Naive B cell (primary cell): ENCODE measurements at regions not wholly inside any gene's neighbourhood (a gene's known extent, or its start where the extent isn't known, plus 50 kb on each side); places are given as distances from the start of the nearest gene placed in this dataset.

Experiments used
- ATAC-seq, 2 donors: fragments of 150-1000 bp; cut with Tn5 transposase; 2 replicates each; pipeline ENCODE4 v1.10.0; 2021; ENCODE audit warnings: low read depth in 2 of 2, mild to moderate bottlenecking in 2 of 2, moderate library complexity in 2 of 2
- DNase-seq: peaks from one replicate; pipeline ENCODE4 v3.0.0; 2022
- H3K27ac Mint-ChIP-seq, 6 donors: one replicate each; pipeline ENCODE4 v1.8.0; 2020 to 2022; ENCODE audit warnings: mild to moderate bottlenecking in 6 of 6, mixed read lengths in 6 of 6, moderate library complexity in 5 of 6, inconsistent platforms in 2 of 6
- H3K27me3 Mint-ChIP-seq, 3 donors: one replicate each; pipeline ENCODE4 v1.8.0; 2021 to 2022; ENCODE audit warnings: mixed read lengths in 3 of 3, mild to moderate bottlenecking in 1 of 3
- H3K36me3 Mint-ChIP-seq, 2 donors: one replicate each; pipeline ENCODE4 v1.8.0; 2020 to 2022; ENCODE audit warnings: mixed read lengths in 2 of 2, inconsistent platforms in 1 of 2, mild to moderate bottlenecking in 1 of 2
- H3K4me1 Mint-ChIP-seq, 3 donors: one replicate each; pipeline ENCODE4 v1.8.0; 2020 to 2022; ENCODE audit warnings: mixed read lengths in 3 of 3, inconsistent platforms in 1 of 3, mild to moderate bottlenecking in 1 of 3, moderate library complexity in 1 of 3
- H3K4me3 Mint-ChIP-seq, 8 donors: one replicate each; pipeline ENCODE4 v1.8.0; 2020 to 2022; ENCODE audit warnings: mild to moderate bottlenecking in 8 of 8, mixed read lengths in 8 of 8, moderate library complexity in 8 of 8, inconsistent platforms in 2 of 8
- H3K9me3 Mint-ChIP-seq, 7 donors: one replicate each; pipeline ENCODE4 v1.8.0; 2020 to 2022; ENCODE audit warnings: mixed read lengths in 7 of 7, mild to moderate bottlenecking in 5 of 7, inconsistent platforms in 2 of 7, moderate library complexity in 1 of 7

DNA sequence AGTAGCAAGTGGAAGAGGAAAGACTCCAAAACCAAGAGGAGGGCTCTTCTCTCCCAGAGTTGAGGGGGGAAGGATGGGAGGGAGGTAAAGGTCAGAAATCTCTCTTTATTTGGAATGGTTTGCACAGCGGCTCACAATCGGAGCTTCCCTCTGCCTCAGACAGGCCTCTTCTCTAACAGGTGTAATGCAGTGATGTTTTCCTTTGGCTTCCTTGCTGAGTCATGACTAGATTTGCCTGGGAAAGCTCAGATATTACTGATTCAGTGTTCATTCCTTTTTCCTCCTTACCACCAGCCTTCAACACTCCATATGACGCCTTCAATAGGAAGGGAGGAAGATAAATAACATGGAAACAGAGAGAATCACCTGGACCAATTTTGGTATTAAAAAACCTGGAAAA is 136.6 kb downstream of the RNF152 start:
- Mint-ChIP-seq H3K4me3 (no peak overlapping the region), H3K27me3 (no peaks in the 10 kb centered on the region), H3K27ac (no peak overlapping the region), H3K36me3 (no peaks in the 10 kb centered on the region), H3K9me3 (peaks cover 0 to 4% (median 0%) of the 10 kb centered on the region in 7 donors), H3K4me1 (no peaks in the 10 kb centered on the region)
- ATAC-seq (no peak), DNase-seq (no peak)

DNA sequence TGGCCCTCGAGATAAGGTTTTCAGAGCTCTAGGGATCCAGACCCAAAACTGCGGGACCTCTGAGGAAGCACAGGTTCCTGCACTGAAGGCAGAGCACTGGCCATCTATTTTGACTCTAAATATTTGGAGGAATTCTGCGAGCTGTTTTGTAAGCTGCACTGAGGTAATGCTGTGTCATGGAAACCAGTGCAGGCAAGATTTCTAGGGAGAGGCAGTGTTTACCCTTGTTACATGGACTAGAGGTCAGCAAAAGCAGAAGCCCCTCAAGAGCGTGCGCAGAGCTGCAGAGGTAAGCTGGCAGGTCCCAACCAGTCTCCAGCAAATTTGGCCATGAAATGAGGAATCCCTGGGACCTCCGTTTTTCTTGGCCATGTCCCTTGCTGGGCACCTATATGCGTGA is 137.3 kb downstream of the RNF152 start:
- H3K4me3 Mint-ChIP-seq, result no peak overlapping the region
- ATAC-seq (no peak), DNase-seq (no peak)
- H3K27me3 Mint-ChIP-seq, result no peaks in the 10 kb centered on the region
- H3K4me1 Mint-ChIP-seq, result no peaks in the 10 kb centered on the region
- no peak overlapping the region for H3K27ac Mint-ChIP-seq
- H3K36me3 Mint-ChIP-seq, result no peaks in the 10 kb centered on the region
- H3K9me3 Mint-ChIP-seq, result peaks cover 0 to 4% (median 0%) of the 10 kb centered on the region in 7 donors

DNA sequence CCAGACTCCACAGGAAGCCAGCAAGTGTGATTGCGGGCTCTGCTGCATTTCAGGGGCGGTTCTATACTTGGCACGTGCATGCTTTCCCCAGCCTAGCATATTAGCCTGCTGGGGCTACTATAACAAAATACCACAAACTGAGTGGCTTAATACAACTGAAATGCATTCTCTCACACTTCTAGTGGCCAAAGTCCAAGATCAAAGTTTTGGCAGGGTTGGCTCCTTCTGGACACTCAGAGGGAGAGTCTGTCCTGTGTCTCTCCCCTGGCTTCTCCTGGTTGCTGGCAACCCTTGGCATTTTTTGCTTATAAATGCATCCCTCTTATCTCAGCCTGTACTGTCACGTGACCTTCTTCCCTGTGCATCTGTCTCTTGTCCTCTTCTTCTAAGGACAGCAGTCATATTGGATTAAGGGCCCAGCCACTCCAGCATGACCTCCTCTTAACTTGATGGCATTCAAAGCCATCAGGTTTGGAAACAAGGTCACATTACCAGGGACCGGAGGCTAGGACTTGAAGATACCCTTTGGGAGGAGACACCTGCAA is 138.7 kb downstream of the RNF152 start:
- Mint-ChIP-seq H3K27me3 (no peaks in the 10 kb centered on the region), H3K4me1 (no peaks in the 10 kb centered on the region), H3K27ac (peak overlapping the region in 1 of 6 donors; percentile 13), H3K36me3 (no peaks in the 10 kb centered on the region), H3K9me3 (no peaks in the 10 kb centered on the region), H3K4me3 (no peak overlapping the region)
- ATAC-seq (no peak), DNase-seq (no peak)

GRCh38 chr18:61753373-61753772 is 139.4 kb downstream of the RNF152 start:
- Mint-ChIP-seq H3K9me3 (no peaks in the 10 kb centered on the region), H3K27me3 (no peaks in the 10 kb centered on the region), H3K27ac (peak overlapping the region in 1 of 6 donors; percentile 57), H3K36me3 (no peaks in the 10 kb centered on the region), H3K4me1 (no peaks in the 10 kb centered on the region), H3K4me3 (no peak overlapping the region)
- DNase-seq (no peak), ATAC-seq (no peak)

DNA sequence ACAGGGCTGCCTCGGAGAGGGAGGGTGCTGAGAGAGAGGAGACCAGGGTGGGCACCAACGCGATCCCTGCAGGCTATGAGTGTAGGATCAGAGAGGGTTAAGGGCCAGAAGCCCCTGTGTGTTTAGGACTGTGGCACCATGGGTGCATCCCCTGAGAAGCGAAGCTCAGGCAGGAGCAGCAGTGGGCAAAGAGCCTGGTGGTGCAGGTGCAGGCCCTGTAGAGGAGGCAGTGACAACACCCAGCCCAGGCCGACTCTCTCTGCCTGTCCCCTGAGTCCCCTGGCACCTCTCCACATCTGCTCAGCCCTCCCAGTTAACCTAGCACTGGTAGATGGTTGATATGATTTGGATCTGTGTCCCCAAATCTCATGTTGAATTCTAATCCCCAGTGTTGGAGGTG is 139.8 kb downstream of the RNF152 start:
- Mint-ChIP-seq H3K4me3 (no peak overlapping the region), H3K27me3 (no peaks in the 10 kb centered on the region), H3K27ac (no peak overlapping the region), H3K36me3 (no peaks in the 10 kb centered on the region), H3K4me1 (no peaks in the 10 kb centered on the region), H3K9me3 (no peaks in the 10 kb centered on the region)
- no peak for ATAC-seq
- DNase-seq, result no peak

DNA sequence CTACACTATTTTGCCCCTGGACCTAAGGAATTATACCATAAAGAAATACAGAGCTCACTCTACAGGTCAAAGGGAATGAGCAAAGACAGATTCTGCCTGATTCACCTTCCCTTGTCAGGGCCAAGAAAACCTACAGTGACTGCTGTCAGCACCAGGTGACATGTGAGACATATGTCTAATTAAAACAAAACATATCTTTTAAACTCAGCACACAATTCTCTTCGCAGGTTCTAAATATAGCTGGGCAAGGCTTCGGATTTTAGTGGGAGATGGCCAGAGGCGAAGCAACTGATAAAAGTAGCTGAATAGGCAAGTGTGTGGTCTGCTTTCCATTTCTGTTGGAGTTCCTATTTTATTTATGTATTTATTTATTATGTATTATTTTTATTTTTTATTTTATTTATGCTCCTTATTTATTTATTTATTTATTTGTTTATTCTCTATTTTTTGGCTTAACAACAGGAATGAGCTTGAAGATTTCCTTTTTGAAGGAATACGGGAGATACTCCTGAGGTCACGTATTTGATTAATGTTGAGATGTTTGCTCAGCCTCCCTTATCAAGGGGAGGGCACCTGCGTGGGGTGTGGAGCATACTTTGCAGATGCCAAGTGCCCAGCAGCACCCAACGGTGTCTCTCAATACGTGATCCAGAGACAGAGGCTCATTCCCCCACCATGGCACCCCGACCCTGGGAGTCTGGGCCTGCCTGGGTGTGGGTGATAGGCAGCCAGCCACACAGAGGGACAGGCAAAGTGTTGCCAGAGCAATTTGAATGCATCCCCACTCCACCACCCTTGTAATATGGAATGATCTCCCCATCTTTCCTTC is 141.8 kb downstream of the RNF152 start:
- Mint-ChIP-seq H3K4me1 (no peaks in the 10 kb centered on the region), H3K27ac (no peak overlapping the region), H3K4me3 (no peak overlapping the region), H3K27me3 (no peaks in the 10 kb centered on the region), H3K9me3 (peaks cover 0 to 2% (median 0%) of the 10 kb centered on the region in 7 donors), H3K36me3 (no peaks in the 10 kb centered on the region)
- DNase-seq (no peak), ATAC-seq (no peak)

GRCh38 chr18:61749546-61749945 is 143.3 kb downstream of the RNF152 start:
- Mint-ChIP-seq H3K27ac (no peak overlapping the region), H3K9me3 (peaks cover 0 to 2% (median 0%) of the 10 kb centered on the region in 7 donors), H3K36me3 (no peaks in the 10 kb centered on the region), H3K4me3 (no peak overlapping the region), H3K4me1 (no peaks in the 10 kb centered on the region), H3K27me3 (no peaks in the 10 kb centered on the region)
- DNase-seq (no peak), ATAC-seq (no peak)

DNA sequence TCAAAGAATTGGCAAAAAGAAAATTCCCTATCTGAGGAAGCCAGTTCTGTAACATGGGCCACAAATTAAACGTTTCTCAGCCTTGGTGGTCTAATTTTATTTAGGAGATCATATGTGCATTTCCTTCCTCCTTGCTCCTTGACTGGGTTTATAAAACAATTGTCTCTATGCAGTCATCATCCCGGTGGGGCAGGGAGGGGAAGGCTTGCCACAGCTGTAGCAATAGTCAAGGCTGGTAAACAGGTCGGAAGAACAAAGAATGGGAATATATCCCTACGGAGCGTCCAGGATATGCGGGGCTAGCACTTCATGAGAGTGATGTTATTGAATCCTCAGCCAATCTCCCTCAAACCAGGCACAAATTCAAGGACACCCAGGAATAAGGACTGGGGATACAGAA is 143.8 kb downstream of the RNF152 start:
- ATAC-seq, result no peak
- no peaks in the 10 kb centered on the region for H3K4me1 Mint-ChIP-seq
- peaks cover 0 to 2% (median 0%) of the 10 kb centered on the region in 7 donors for H3K9me3 Mint-ChIP-seq
- no peaks in the 10 kb centered on the region for H3K27me3 Mint-ChIP-seq
- no peak overlapping the region for H3K27ac Mint-ChIP-seq
- no peak overlapping the region for H3K4me3 Mint-ChIP-seq
- no peak for DNase-seq
- no peaks in the 10 kb centered on the region for H3K36me3 Mint-ChIP-seq

DNA sequence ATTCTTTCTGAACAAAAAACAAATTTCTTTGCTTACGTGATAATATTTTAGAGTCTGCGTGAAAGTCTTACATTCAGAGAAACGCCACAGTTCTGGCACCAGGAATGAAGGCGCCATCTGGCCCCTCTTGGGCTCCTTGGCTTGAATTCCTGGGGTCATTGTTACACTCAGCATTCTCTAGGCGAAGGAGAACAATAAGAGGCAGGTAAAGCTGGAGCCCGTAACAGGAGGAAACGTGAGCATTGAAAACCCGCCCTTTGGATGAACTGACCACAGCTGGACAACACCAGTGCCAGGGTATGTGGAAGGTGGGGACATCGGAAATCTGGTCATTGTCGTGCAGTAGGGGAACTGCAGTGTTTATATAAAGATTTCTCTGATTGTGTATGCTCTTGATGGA is 144.8 kb downstream of the RNF152 start:
- no peak overlapping the region for H3K27ac Mint-ChIP-seq
- H3K36me3 Mint-ChIP-seq, result no peaks in the 10 kb centered on the region
- H3K27me3 Mint-ChIP-seq, result no peaks in the 10 kb centered on the region
- ATAC-seq (no peak), DNase-seq (no peak)
- H3K4me1 Mint-ChIP-seq, result no peaks in the 10 kb centered on the region
- H3K9me3 Mint-ChIP-seq, result peaks cover 0 to 2% (median 0%) of the 10 kb centered on the region in 7 donors
- no peak overlapping the region for H3K4me3 Mint-ChIP-seq

DNA sequence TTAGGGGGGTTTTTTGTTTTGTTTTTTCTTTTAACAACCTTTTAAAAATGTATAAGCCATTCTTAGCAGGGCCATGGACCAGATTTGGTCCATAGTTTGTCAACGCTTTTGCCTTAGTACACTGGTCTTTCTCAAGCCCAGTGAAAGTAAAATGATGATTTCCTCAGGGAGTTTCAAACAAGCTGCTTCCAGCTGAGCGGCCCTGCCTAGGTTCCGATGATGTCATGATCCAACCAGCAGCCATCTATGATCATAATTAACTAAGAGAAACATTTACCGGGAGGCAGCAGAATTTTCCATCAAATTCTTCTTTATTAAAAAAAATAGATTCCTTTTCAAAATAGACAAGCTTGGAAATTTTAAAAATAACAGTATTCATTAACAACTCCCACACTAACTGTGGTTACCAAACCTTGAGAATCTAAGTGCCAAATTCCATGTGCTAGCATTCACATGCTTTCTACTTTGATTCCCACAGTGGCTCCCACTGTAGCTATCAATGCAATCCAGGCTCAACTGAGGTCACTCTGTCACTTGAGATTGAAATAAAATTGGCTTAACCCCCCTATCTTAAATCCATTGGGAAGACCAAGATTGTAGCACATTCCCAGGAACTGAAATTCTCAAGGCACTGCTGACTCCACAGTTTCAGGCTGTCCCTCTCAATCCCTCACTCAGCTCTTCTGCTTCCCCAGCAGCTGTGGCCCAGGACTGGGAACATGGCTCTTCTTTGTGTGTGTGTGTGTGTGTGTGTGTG is 148.9 kb downstream of the RNF152 start:
- Mint-ChIP-seq H3K9me3 (peaks cover 0 to 2% (median 0%) of the 10 kb centered on the region in 7 donors), H3K27ac (peak overlapping the region in 1 of 6 donors; percentile 42), H3K4me1 (no peaks in the 10 kb centered on the region), H3K4me3 (no peak overlapping the region), H3K36me3 (no peaks in the 10 kb centered on the region), H3K27me3 (no peaks in the 10 kb centered on the region)
- no peak for ATAC-seq
- DNase-seq, result no peak

GRCh38 chr18:61742565-61743429 is 150.0 kb downstream of the RNF152 start:
- peaks cover 0 to 2% (median 0%) of the 10 kb centered on the region in 7 donors for H3K9me3 Mint-ChIP-seq
- H3K27ac Mint-ChIP-seq, result no peak overlapping the region
- no peaks in the 10 kb centered on the region for H3K27me3 Mint-ChIP-seq
- ATAC-seq (no peak), DNase-seq (no peak)
- peaks cover 0 to 3% (median 0%) of the 10 kb centered on the region in 3 donors for H3K4me1 Mint-ChIP-seq
- H3K36me3 Mint-ChIP-seq, result no peaks in the 10 kb centered on the region
- H3K4me3 Mint-ChIP-seq, result no peak overlapping the region

GRCh38 chr18:61741881-61742454 is 150.8 kb downstream of the RNF152 start:
- no peak for ATAC-seq
- Mint-ChIP-seq H3K27ac (no peak overlapping the region), H3K27me3 (no peaks in the 10 kb centered on the region), H3K36me3 (no peaks in the 10 kb centered on the region), H3K9me3 (no peaks in the 10 kb centered on the region), H3K4me1 (peaks cover 0 to 3% (median 0%) of the 10 kb centered on the region in 3 donors), H3K4me3 (no peak overlapping the region)
- DNase-seq, result no peak

GRCh38 chr18:61738488-61738887 is 154.3 kb downstream of the RNF152 start:
- Mint-ChIP-seq H3K27ac (no peak overlapping the region), H3K36me3 (no peaks in the 10 kb centered on the region), H3K9me3 (no peaks in the 10 kb centered on the region), H3K4me1 (peaks cover 0 to 3% (median 0%) of the 10 kb centered on the region in 3 donors), H3K4me3 (no peak overlapping the region), H3K27me3 (no peaks in the 10 kb centered on the region)
- ATAC-seq, result no peak
- no peak for DNase-seq
